C1 segment of cervical spinal cord (tissue), 14 donors: ENCODE measurements at regions not wholly inside any gene's neighbourhood (a gene's known extent, or its start where the extent isn't known, plus 50 kb on each side); places are given as distances from the start of the nearest gene placed in this dataset.

ENCODE experiments used
- DNase-seq, 14 donors: peaks; one replicate each; lab custom pipeline; 2025; lab: John Stamatoyannopoulos, UW

DNA sequence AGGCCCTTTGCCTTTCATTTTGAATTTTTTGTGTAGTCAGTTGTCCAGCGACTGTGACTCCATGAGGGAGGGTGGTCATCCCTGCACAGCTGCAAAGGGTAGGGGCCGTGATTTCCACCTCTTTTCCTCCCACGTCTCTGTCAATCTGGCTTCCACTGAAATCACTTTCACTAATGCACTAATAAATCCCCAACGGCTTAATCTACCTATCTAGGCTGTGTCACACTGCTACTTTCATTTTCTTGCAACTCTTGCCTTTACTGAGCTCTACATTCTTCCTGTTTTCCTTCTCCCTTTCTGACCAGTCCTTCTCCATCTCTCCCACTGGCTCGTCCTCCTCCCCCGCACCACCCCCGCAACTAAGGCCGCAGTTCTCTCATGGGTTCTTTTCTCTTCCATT, 212.3 kb upstream of the FOXN3 start:
- DNase-seq: no peak

- DNase-seq: no peak
These were observed 211.5 kb upstream of the FOXN3 start for GRCh38 chr14:89628521-89628920.

DNA sequence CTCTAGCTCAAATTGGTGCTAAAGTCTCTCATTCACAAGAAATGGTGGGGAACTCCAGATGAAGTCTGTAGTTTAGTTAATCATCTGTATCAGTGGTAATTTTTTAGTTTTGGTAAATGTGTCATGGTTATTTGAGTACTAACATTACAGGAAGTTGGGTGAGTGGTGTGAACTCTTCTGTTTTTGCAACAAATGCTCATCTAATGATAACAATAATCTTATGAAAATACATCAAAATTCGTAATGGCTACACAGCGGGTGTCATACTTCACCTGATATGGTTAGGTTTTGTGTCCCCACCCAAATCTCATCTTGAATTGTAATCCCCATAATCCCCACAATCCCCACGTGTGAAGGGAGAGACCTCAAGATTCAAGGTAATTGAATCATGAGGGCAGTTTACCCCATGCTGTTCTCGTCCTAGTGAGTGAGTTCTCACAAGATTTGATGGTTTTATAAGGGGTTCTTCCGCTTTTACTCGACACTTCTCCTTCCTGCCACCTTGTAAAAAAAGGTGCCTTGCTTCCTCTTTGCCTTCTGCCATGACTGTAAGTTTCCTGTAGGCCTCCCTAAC, 209.3 kb upstream of the FOXN3 start:
- no peak for DNase-seq

DNA sequence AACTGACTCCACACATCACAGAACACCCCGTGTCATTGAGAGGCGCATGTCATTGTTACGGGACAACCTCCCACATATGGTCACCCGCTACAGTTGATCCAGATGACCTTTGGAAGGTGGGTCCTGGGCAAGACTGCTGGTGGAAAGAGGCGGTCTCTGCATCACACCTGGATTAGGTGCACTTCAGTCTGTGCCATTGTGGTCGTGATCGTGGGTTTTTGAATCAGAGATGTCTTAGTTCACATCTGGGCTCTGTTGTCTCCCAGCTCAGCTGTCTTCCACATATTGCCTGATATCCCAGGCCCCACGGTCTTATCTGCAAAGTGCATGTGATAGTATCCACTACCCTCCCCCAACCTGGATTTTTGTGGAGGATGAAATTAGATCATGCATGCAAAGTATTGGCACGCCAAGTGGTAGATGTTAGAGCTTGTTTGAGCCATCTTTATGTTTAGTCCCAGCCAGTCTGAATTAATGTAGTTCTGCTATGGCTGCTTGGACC, 208.7 kb upstream of the FOXN3 start:
- DNase-seq: no peak

DNA sequence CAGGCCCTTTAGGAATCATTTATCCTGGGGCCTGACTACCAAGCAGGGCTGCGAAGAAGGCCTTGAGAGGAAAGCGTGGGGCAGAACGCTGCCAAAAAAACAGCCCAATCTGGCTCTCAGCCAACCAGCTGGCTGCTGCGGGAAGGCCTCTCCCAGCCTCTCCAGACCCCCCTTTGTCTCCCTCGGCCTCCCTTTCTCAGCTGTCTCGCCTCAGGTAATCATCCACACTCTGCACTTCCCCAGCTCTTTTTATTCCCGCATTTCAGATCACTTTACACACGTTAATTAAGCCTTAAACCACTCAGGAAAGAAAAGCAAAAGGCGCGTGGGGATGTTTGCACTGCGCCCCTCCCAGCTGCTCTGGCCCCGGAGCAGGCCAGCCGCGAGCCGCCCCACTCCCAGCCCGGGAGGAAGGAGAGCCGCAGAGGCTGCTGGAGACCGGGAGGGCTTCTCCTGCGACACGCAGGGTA, 208.2 kb upstream of the FOXN3 start:
- peak in 3 of 14 donors; percentile 24 to 43 (median 28) for DNase-seq

DNA sequence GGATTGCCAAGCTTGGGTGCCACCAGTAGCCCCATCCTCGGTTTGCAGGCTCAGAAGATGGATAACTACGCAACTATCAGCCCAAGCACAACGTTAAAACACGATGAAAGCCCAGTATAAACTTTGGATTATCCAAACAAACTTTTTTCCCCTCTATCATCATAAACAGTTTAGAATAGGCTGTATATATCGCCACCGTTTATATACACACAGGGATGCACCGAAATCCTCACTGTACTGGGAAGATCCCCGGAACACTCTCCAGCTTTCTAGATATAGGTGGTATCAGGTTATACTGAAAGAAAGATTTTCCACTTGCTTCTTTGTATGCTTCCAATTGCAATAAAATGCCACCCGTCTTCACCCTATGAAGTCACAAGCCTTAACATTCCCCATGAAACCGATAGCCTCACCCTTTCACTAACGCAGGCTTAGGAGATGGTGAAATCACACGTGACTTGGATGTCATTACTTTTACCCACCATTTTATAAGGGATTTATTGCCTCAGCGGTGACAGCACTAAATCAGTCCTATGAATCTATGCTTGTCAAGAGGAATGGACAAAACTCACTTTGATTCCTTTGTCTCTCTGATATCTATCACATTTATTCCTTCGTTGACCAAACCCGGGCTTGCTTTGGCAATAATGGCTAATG, 207.6 kb upstream of the FOXN3 start:
- DNase-seq: no peak

DNA sequence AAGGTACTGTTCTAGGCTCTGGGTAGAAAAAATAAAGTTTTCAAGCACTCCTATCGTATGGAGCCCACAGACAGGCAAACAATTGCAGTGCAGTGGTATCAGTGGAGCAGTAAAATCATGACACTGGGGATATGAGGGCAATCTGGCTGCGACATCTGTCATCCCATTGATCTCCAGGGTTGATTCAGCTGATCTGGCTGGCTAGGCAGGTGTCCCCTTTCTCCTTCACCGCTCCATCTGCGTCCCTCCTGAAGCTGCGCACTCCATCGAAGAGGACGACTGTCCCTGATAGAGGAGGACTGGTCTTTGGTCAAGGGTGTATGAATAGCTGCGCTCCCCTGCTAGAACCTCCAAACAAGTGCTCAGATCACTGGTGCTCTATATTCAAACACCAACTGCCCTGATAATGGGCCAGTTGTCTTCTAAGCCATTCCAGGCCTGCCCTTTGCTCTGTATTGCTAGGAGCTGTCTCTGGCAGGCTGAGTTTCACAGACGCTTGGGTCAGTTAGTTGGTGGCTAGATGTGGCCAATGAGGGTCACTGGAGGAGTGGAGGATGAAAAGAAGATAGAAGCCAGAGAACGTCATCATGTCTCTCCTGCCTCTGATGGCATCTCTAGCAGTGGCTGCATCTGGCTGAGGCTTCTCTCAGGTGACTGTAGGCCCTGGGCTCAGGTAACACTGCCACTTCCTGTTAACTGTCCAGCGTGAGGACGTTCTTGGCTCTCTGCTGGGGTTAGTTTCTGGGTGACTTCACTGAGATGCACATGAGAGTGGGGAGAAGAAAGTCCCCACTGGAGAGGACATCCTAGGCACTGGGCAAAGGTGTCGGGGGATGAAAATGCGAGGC, 205.0 kb upstream of the FOXN3 start:
- DNase-seq: no peak

DNA sequence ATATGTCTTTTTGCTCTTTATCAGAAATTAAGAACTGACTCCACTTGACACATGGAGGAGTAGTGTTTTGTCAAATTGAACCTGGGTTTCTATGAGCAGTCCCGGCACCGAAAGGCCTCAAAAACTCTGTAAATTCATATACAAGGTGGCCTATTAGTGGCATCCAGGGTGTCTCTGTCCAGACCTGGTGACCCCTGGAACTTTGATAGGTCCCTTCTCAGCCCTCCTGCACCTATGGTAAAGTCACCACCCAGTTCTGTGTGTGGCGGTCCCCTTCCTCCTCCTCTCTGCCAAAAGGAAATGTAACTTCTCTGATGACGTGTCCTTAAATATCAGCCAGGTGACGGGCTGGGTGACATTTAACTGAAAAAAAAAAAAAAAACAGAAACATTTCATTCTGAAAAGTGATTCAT, 204.0 kb upstream of the FOXN3 start:
- no peak for DNase-seq

- no peak for DNase-seq
These were observed 203.4 kb upstream of the FOXN3 start for GRCh38 chr14:89620436-89620835.

DNA sequence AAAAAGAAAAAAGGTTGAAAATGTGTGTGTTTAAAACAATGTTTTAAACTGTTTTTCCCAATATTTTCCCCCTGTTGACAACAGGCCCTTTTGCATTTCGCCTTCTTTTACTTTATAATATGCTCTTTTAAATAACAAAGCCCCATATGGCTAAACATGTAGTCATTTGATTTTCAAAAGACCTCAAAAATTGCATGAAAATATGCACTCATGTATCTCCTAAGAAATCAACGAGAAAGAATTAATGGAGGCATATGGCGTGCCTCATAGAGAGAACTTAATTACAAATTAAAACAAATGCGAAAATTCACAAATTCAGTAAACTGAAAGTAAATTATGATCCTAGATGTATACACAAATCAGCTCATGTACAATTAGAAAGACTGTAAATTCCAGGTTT, 202.6 kb upstream of the FOXN3 start:
- DNase-seq: no peak

DNA sequence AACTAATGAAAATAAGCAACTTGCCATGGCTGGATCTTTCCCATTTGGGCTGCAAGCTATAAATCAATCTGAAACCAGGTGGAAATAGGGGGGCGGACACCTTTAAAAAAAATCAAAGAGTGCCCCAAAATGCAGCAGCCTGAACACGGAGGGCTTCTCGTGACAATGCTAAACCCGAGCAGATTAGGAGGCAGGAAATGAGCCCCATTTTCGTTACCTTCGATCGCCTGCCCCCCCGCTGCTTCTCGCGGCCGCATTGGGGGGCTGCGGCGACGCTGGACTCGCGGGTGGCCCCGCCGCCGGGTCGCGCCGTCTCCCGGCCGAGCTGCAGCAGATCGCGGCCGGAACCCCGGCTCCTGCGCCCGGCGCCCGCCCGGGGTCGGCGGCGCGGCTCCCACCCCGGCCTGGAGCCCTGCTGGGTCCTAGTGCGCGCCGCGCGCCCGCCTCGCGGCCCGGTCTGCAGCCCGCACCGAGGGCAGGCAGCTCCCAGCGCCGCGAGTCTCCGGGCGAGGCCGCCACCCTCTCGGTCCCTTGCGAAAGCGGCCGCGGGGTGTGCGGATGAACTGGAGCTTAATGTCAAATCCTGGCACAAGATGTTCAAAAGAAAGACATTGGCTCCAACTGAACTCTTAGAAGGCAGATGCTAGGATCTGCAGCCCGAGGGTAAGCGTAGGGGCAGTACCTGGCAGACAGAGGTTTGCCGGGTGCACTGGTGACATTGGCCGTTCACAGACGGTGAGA, 201.9 kb upstream of the FOXN3 start:
- peak in 11 of 14 donors; percentile 30 to 79 (median 56) for DNase-seq

DNA sequence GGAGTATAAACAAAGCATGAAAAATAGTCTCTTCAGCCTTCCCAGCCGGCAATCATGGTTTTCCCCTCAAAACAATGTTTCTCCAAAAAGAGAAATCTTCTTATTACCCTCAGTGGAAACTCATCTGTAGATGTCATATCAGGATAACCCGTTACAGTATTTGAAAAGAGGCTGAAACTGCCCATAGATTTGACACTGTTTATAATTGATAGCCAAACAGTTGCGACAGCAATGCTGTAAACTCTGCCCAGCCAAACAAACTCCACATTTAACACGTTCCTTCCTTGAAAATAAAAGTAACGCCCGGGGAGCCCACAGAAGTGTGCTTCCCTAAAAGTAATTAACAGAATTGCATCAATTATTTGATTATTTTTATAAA, 201.3 kb upstream of the FOXN3 start:
- DNase-seq: no peak

DNA sequence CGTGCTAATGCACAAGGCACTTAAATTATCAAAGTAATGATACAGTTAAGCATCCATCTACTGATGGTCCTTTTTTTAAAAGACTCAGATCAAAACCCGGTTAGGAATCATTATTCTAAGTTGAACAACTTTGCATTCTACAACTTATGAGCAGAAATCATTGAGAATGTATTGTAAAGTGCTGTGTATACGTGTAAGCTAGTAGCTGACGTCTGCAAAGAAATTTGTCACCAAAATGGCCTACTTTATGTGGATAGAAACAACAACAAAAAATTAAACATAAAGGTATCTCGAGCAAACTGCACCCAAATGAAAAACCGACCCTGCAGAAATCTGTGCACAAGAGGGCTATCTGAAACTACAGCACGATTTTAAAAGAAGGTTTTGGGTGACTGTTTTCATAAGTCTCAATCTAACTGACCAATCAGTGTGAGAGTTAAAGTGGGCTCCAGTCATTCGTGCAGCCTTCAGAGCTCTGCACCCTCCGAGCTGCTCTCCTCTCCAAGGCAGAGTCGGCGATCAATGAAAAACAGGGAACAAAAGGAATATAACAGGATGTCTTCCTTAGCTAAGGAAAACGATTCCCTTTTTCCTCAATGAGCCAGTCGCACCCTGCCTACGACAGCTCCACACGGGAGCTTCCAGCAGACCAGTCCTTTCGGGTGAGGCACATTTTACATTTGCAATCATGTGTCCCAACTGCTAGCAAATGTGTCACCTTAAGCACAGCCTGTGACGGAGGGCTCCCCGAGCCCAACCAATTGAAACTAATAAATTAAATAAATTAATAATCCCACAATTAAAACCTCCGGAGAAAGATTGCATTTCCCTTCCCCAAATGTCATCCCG, 200.7 kb upstream of the FOXN3 start:
- peak in 10 of 14 donors; percentile 32 to 75 (median 50) for DNase-seq

DNA sequence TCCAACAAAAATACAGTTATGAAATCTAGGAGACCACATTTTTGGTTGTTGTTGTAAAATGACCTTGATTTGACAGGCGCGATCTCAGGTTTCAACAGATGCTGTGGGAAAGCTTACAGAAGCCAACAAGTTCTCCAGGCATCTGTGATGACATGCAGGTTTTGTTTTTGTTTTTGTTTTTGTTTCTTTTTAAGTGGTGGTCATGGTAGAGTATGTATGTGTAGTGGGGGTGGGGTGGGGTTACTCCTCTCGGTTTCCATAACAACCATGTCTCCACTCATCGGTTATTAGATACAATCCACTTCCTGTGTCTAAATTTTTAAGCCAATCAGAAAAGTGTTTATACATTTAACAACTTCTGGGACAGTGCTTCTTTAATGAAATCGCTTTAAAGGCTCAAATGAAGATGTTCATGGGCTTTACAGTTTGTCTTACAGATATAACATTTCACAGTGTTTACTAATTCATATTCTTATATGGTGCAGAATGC, 199.9 kb upstream of the FOXN3 start:
- peak in 1 of 14 donors; percentile 69 for DNase-seq

DNA sequence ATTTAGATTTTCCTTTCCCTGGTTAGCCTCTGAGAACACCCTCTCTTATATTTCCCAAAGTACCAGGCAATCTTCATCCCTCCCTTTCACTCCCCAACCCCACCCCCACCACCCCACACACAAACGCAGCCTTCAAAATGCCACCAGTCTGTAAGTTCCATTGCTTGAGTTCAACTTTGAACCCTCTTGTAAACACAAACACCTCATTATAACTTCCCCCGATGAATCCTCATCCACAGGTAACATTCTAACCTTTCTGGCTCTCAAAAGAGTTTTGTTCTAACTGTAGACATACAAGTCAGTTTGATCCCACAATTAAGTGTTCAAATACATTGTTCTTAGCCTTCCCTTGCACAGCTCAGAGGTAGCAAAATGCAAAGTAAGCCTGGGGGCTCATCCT, 199.4 kb upstream of the FOXN3 start:
- DNase-seq: no peak

DNA sequence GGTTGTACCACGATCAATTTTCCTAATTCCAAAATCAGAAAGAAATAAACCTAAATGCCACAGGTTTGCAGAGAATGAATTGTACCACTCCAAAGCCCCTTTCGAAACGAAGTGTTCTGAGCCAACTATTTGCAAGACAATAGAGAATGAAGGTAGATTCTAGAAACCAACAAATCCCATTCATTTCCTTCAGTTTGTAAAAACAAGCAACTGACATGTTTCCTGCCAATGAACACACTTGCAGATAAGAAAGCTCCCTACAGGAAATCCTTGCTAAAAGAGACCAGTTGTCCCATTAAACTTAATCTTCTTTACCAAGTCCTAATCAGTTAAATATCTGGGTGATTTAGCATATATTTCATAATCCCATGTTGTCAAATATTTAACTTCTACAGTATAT, 198.4 kb upstream of the FOXN3 start:
- DNase-seq: peak in 1 of 14 donors; percentile 11

- DNase-seq: no peak
These were observed 197.1 kb upstream of the FOXN3 start for GRCh38 chr14:89614009-89614691.

GRCh38 chr14:89613260-89614008, 196.4 kb upstream of the FOXN3 start:
- no peak for DNase-seq

DNA sequence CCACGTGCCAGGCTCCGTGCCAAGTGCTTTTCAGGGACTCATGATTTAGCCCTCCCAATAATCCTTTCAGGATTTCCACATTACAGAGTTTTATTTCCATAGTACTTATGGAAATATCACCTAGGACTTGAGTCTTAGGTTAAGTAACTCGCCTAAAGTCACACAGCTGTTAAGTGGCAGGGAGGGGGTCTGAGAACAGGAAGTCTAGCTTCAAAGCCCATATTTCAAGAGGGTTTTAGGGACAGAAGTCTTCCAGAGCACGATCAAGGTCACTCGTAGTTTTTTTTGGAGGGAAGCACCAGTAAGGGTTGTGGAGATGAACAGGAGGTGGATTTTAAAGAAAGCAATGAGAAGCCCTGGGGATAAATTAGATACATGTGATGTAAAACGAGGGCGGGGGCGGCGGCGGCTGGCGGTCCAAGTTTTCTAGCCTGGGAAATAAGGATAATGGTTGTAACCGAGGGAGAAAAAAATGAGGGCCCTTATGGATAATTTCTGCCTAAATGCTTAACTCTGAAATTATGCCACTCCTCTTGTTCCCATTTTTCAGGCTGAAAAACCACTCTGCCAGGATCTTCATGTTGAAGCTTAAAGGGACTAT, 192.6 kb upstream of the FOXN3 start:
- no peak for DNase-seq
